ENCODE measurements at regions not wholly inside any gene's neighbourhood (a gene's known extent, or its start where the extent isn't known, plus 50 kb on each side); places are given as distances from the start of the nearest gene placed in this dataset.

GRCh38 chr7:41245916-41246315, 457.0 kb downstream of the INHBA start:
- DNase-seq (ENCODE audit: low read depth, low spot score): no peak

GRCh38 chr7:41244246-41244645, 458.6 kb downstream of the INHBA start:
- DNase-seq (ENCODE audit: low read depth, low spot score): no peak

GRCh38 chr7:41241641-41242040, 461.2 kb downstream of the INHBA start:
- no peak for DNase-seq (ENCODE audit: low read depth, low spot score)

- no peak for DNase-seq (ENCODE audit: low read depth, low spot score)
These were observed 463.3 kb downstream of the INHBA start for GRCh38 chr7:41239596-41239995.

GRCh38 chr7:41238851-41239331, 464.0 kb downstream of the INHBA start:
- no peak for DNase-seq (ENCODE audit: low read depth, low spot score)

GRCh38 chr7:41237956-41238355, 464.9 kb downstream of the INHBA start:
- no peak for DNase-seq (ENCODE audit: low read depth, low spot score)

- no peak for DNase-seq (ENCODE audit: low read depth, low spot score)
These were observed 470.8 kb downstream of the INHBA start for GRCh38 chr7:41232086-41232485.

- peak; percentile 17 for DNase-seq (ENCODE audit: low read depth, low spot score)
These were observed 478.7 kb downstream of the INHBA start for GRCh38 chr7:41224063-41224763.

- DNase-seq (ENCODE audit: low read depth, low spot score): no peak
These were observed 480.1 kb downstream of the INHBA start for GRCh38 chr7:41222746-41223145.

GRCh38 chr7:41220266-41220665, 482.6 kb downstream of the INHBA start:
- no peak for DNase-seq (ENCODE audit: low read depth, low spot score)

- DNase-seq (ENCODE audit: low read depth, low spot score): no peak
These were observed 483.6 kb downstream of the INHBA start for GRCh38 chr7:41219276-41219675.

- no peak for DNase-seq (ENCODE audit: low read depth, low spot score)
These were observed 485.6 kb downstream of the INHBA start for GRCh38 chr7:41217306-41217705.

- no peak for DNase-seq (ENCODE audit: low read depth, low spot score)
These were observed 495.7 kb downstream of the INHBA start for GRCh38 chr7:41207141-41207540.

GRCh38 chr7:41206267-41206666, 496.6 kb downstream of the INHBA start:
- DNase-seq (ENCODE audit: low read depth, low spot score): no peak

- no peak for DNase-seq (ENCODE audit: low read depth, low spot score)
These were observed 497.3 kb downstream of the INHBA start for GRCh38 chr7:41205600-41205999.

GRCh38 chr7:41203542-41203941, 499.3 kb downstream of the INHBA start:
- no peak for DNase-seq (ENCODE audit: low read depth, low spot score)

- no peak for DNase-seq (ENCODE audit: low read depth, low spot score)
These were observed 501.9 kb downstream of the INHBA start for GRCh38 chr7:41201021-41201420.

- no peak for DNase-seq (ENCODE audit: low read depth, low spot score)
These were observed 503.8 kb downstream of the INHBA start for GRCh38 chr7:41199136-41199535.

GRCh38 chr7:41198502-41198901, 504.4 kb downstream of the INHBA start:
- DNase-seq (ENCODE audit: low read depth, low spot score): no peak

- DNase-seq (ENCODE audit: low read depth, low spot score): no peak
These were observed 505.1 kb downstream of the INHBA start for GRCh38 chr7:41197769-41198168.

GRCh38 chr7:41193738-41194282, 509.1 kb downstream of the INHBA start:
- no peak for DNase-seq (ENCODE audit: low read depth, low spot score)

GRCh38 chr7:41190581-41190980, 512.3 kb downstream of the INHBA start:
- DNase-seq (ENCODE audit: low read depth, low spot score): no peak

GRCh38 chr7:41189866-41190265, 513.0 kb downstream of the INHBA start:
- peak; percentile 95 for DNase-seq (ENCODE audit: low read depth, low spot score)

Measured in pulmonary artery endothelial cell (primary cell).